Sigmoid colon (tissue), 6 donors: ENCODE measurements at regions not wholly inside any gene's neighbourhood (a gene's known extent, or its start where the extent isn't known, plus 50 kb on each side); places are given as distances from the start of the nearest gene placed in this dataset.
"Not testable (repeated sequence)": the region's sequence is repeated elsewhere in the genome, so short reads cannot be mapped to it uniquely, and the experiment has no call there.

Experiments
- DNase-seq: peaks from one replicate; pipeline ENCODE4 v3.0.0-alpha.2; 2019
- H3K27ac ChIP-seq, 4 donors: fragments of 200-600 bp; sonication (generic); one replicate each; pipeline ENCODE4 v1.5.1; 2016 to 2019; ENCODE audit warnings: mild to moderate bottlenecking in 1 of 4
- H3K27me3 ChIP-seq, 3 donors: fragments of 200-600 bp; sonication (generic); one replicate each; pipeline ENCODE4 v1.5.1; 2019; ENCODE audit warnings: mild to moderate bottlenecking in 1 of 3
- H3K36me3 ChIP-seq, 4 donors: fragments of 200-600 bp; sonication (generic); one replicate each; pipeline ENCODE4 v1.5.1; 2016 to 2019
- H3K4me1 ChIP-seq, 4 donors: fragments of 200-600 bp; sonication (generic); one replicate each; pipeline ENCODE4 v1.5.1; 2017 to 2019
- H3K4me3 ChIP-seq, 4 donors: fragments of 200-600 bp; sonication (generic); one replicate each; pipeline ENCODE4 v1.5.1; 2017 to 2019; ENCODE audit warnings: mild to moderate bottlenecking in 2 of 4, moderate library complexity in 1 of 4
- H3K9me3 ChIP-seq, 4 donors: fragments of 200-600 bp in 3 of 4; sonication (generic) in 3 of 4; one replicate each; pipeline versions ENCODE4 v1.5.1 to v1.6.1; 2013 to 2019
- EP300 ChIP-seq, 4 donors: sonication (generic); formaldehyde crosslinking; IDR thresholded peaks; one replicate each; pipeline ENCODE4 v1.6.1; 2017; ENCODE audit warnings: antibody characterized with exemption in 4 of 4
- POLR2A ChIP-seq, 2 donors: fragments of 450-650 bp; IDR thresholded peaks; one replicate each; pipeline ENCODE4 v1.6.1; 2016; ENCODE audit warnings: antibody characterized with exemption in 2 of 2, mild to moderate bottlenecking in 2 of 2, moderate library complexity in 2 of 2
- POLR2AphosphoS5 ChIP-seq, 4 donors: sonication (generic); formaldehyde crosslinking; IDR thresholded peaks; one replicate each; pipeline ENCODE4 v1.6.1; 2017; ENCODE audit warnings: antibody characterized with exemption in 4 of 4
- WGBS, 2 donors: extraction: QIAGEN DNeasy Blood & Tissue Kit; methylation state at CpG; one replicate each; pipeline ENCODE4 v1.1.7; 2013; 5-methylcytosine and 5-hydroxymethylcytosine counted together
- intact Hi-C: fragments of 100-400 bp; cut with DNase I; formaldehyde crosslinking; loops from one replicate; pipeline ENCODE4 v1.15.1; 2023
- TF ChIP-seq, protein P1 (sequence below), 4 experiments: fragments of 450-650 bp in 3 of 4; fragments of 200-600 bp in 1 of 4; IDR thresholded peaks; one replicate each; pipeline ENCODE4 v1.5.1; 2016 to 2019; ENCODE audit warnings: antibody characterized with exemption in 4 of 4, mild to moderate bottlenecking in 3 of 4, moderate library complexity in 2 of 4
- donor health status: healthy with polysubstance abuse.
- donor health status: healthy.

DNA sequence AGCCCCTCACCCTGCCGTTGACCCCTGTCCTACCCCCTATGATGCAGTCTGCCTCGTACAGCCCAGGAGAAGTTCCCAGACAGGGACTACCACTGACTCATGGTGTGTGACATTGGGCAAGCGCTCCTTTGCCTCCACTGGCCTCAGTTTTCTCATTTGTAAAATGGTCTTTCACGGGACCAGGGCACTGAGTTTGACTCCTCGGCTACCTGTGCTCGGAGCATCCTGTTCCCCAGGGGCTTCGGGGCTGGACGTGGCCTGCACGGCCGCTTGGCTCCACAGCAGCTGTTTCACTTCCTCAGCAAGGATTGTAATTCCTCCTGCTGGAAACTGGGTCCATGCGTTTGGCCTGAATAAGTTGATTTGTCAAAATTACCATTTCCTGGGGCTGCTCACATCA is 277.3 kb downstream of the MATN1 start:
- no peaks in the 10 kb centered on the region for H3K36me3 ChIP-seq
- no peak for TF ChIP-seq EP300 (IDR thresholded peaks at IDR 0.05)
- TF ChIP-seq POLR2A (IDR thresholded peaks at IDR 0.05), result no peak
- TF ChIP-seq POLR2AphosphoS5 (IDR thresholded peaks at IDR 0.05), result no peak
- TF ChIP-seq, protein P1, sequence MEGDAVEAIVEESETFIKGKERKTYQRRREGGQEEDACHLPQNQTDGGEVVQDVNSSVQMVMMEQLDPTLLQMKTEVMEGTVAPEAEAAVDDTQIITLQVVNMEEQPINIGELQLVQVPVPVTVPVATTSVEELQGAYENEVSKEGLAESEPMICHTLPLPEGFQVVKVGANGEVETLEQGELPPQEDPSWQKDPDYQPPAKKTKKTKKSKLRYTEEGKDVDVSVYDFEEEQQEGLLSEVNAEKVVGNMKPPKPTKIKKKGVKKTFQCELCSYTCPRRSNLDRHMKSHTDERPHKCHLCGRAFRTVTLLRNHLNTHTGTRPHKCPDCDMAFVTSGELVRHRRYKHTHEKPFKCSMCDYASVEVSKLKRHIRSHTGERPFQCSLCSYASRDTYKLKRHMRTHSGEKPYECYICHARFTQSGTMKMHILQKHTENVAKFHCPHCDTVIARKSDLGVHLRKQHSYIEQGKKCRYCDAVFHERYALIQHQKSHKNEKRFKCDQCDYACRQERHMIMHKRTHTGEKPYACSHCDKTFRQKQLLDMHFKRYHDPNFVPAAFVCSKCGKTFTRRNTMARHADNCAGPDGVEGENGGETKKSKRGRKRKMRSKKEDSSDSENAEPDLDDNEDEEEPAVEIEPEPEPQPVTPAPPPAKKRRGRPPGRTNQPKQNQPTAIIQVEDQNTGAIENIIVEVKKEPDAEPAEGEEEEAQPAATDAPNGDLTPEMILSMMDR (IDR thresholded peaks at IDR 0.05), result no peak
- H3K27me3 ChIP-seq, result peaks cover 0 to 4% (median 0%) of the 10 kb centered on the region in 3 donors
- H3K27ac ChIP-seq, result no peak overlapping the region
- intact Hi-C loops, result no loop called here
- H3K9me3 ChIP-seq, result no peaks in the 10 kb centered on the region
- H3K4me3 ChIP-seq, result no peak overlapping the region
- 67 to 69% methylated on average over 11 of the region's 11 CpGs for WGBS, 2 donors
- DNase-seq, result no peak
- no peaks in the 10 kb centered on the region for H3K4me1 ChIP-seq

- intact Hi-C loops, result no loop called here
- no peak for DNase-seq
- Histone ChIP-seq H3K27ac (no peak overlapping the region), H3K27me3 (peaks cover 0 to 4% (median 0%) of the 10 kb centered on the region in 3 donors), H3K36me3 (no peaks in the 10 kb centered on the region), H3K9me3 (no peaks in the 10 kb centered on the region), H3K4me3 (no peak overlapping the region), H3K4me1 (no peaks in the 10 kb centered on the region)
- TF ChIP-seq POLR2A (IDR thresholded peaks at IDR 0.05) (no peak), POLR2AphosphoS5 (IDR thresholded peaks at IDR 0.05) (no peak), EP300 (IDR thresholded peaks at IDR 0.05) (no peak)
- TF ChIP-seq, protein P1 (IDR thresholded peaks at IDR 0.05), result no peak
- WGBS, 2 donors, result 66 to 71% methylated on average over 10 of the region's 10 CpGs
These were observed 277.9 kb downstream of the MATN1 start for GRCh38 chr1:30445449-30445848.

- Histone ChIP-seq H3K4me1 (no peaks in the 10 kb centered on the region), H3K27me3 (peaks cover 0 to 4% (median 0%) of the 10 kb centered on the region in 3 donors), H3K9me3 (no peaks in the 10 kb centered on the region), H3K36me3 (no peaks in the 10 kb centered on the region), H3K27ac (no peak overlapping the region), H3K4me3 (no peak overlapping the region)
- no peak for DNase-seq
- TF ChIP-seq EP300 (IDR thresholded peaks at IDR 0.05), result no peak
- intact Hi-C loops, result no loop called here
- 49 to 63% methylated on average over 2 of the region's 2 CpGs for WGBS, 2 donors
These were observed 278.5 kb downstream of the MATN1 start for GRCh38 chr1:30444850-30445249.

GRCh38 chr1:30444401-30444800 is 279.0 kb downstream of the MATN1 start:
- intact Hi-C loops, result no loop called here
- DNase-seq, result no peak
- 61 to 73% methylated on average over 1 of the region's 1 CpG for WGBS, 2 donors

GRCh38 chr1:30438274-30438673 is 285.1 kb downstream of the MATN1 start:
- H3K36me3 ChIP-seq, H3K4me1 ChIP-seq, intact Hi-C loops, H3K27me3 ChIP-seq, H3K27ac ChIP-seq, H3K9me3 ChIP-seq, H3K4me3 ChIP-seq, DNase-seq: not testable (repeated sequence)
- 65 to 71% methylated on average over 9 of the region's 9 CpGs for WGBS, 2 donors

More at GRCh38 chr1:30444401-30444800, 279.0 kb downstream of the MATN1 start:
- H3K27ac ChIP-seq, result no peak overlapping the region
- H3K36me3 ChIP-seq, result no peaks in the 10 kb centered on the region
- H3K4me1 ChIP-seq, result no peaks in the 10 kb centered on the region
- peaks cover 0 to 4% (median 0%) of the 10 kb centered on the region in 3 donors for H3K27me3 ChIP-seq
- no peaks in the 10 kb centered on the region for H3K9me3 ChIP-seq
- TF ChIP-seq POLR2AphosphoS5 (IDR thresholded peaks at IDR 0.05) (no peak), POLR2A (IDR thresholded peaks at IDR 0.05) (no peak), EP300 (IDR thresholded peaks at IDR 0.05) (no peak)
- TF ChIP-seq, protein P1 (IDR thresholded peaks at IDR 0.05), result no peak
- H3K4me3 ChIP-seq, result no peak overlapping the region

DNA sequence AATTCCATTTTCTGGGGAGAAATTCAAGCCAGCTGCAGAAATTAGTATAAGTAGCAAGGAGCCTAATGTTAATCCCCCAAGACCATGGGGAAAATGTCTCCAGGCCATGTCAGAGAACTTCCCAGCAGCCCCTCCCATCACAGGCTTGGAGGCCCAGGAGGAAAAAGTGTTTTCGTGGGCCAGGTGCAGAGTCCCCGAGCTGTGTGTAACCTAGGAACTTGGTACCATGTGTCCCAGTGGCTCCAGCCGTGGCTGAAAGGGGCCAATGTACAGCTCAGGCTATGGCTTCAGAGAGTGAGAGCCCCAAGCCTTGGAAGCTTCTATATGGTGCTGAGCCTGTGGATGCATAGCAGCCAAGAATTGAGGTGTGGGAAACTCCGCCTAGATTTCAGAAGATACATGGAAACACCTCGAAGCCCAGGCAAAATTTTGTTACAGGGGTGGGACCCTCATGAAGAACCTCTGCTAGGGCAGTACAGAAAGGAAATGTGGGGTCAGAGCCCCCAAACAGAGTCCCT is 286.3 kb downstream of the MATN1 start:
- Histone ChIP-seq H3K9me3 (peaks cover 0 to under 1% (median 0%) of the 10 kb centered on the region in 4 donors), H3K27me3 (peaks cover 0 to 7% (median 0%) of the 10 kb centered on the region in 3 donors), H3K4me1 (no peaks in the 10 kb centered on the region), H3K27ac (no peak overlapping the region), H3K4me3 (no peak overlapping the region), H3K36me3 (no peaks in the 10 kb centered on the region)
- DNase-seq, result no peak
- TF ChIP-seq EP300 (IDR thresholded peaks at IDR 0.05) (no peak), POLR2A (IDR thresholded peaks at IDR 0.05) (no peak), POLR2AphosphoS5 (IDR thresholded peaks at IDR 0.05) (no peak)
- TF ChIP-seq, protein P1 (IDR thresholded peaks at IDR 0.05), result no peak
- WGBS, 2 donors, result 80 to 88% methylated on average over 5 of the region's 5 CpGs
- intact Hi-C loops, result no loop called here
